HG02884 (cell line): ENCODE measurements at regions not wholly inside any gene's neighbourhood (a gene's known extent, or its start where the extent isn't known, plus 50 kb on each side); places are given as distances from the start of the nearest gene placed in this dataset.
A peak's percentile ranks its signal among the peaks of the same experiment; 100 is the strongest.
"Not testable (repeated sequence)": the region's sequence is repeated elsewhere in the genome, so short reads cannot be mapped to it uniquely, and the experiment has no call there.

Experiments
- ATAC-seq: cut with Tn5 transposase; IDR thresholded peaks from one replicate; pipeline ENCODE4 v1.9.1; 2021; ENCODE audit warnings: mild to moderate bottlenecking, moderate library complexity; ENCODE audit not compliant: unreplicated experiment

- ATAC-seq: no peak
Measured at GRCh38 chr10:31179091-31179680, 139.8 kb upstream of the ZEB1 start.

GRCh38 chr10:31186225-31187000 is 132.6 kb upstream of the ZEB1 start:
- no peak for ATAC-seq

- ATAC-seq: no peak
Measured at GRCh38 chr10:31187182-31187581, 131.8 kb upstream of the ZEB1 start.

- no peak for ATAC-seq
Measured at GRCh38 chr10:31187607-31188210, 131.3 kb upstream of the ZEB1 start.

- ATAC-seq: no peak
Measured at GRCh38 chr10:31188792-31189406, 130.1 kb upstream of the ZEB1 start.

- ATAC-seq: no peak
Measured at GRCh38 chr10:31190488-31190887, 128.5 kb upstream of the ZEB1 start.

GRCh38 chr10:31192475-31192874 is 126.5 kb upstream of the ZEB1 start:
- ATAC-seq: no peak

- no peak for ATAC-seq
Measured at GRCh38 chr10:31194986-31195385, 124.0 kb upstream of the ZEB1 start.

GRCh38 chr10:31197886-31198285 is 121.1 kb upstream of the ZEB1 start:
- ATAC-seq: no peak

GRCh38 chr10:31204090-31204489 is 114.9 kb upstream of the ZEB1 start:
- ATAC-seq: no peak

GRCh38 chr10:31207636-31208035 is 111.4 kb upstream of the ZEB1 start:
- no peak for ATAC-seq

- ATAC-seq: no peak
Measured at GRCh38 chr10:31209478-31209877, 109.5 kb upstream of the ZEB1 start.

GRCh38 chr10:31210190-31210589 is 108.8 kb upstream of the ZEB1 start:
- no peak for ATAC-seq

GRCh38 chr10:31213959-31214358 is 105.1 kb upstream of the ZEB1 start:
- no peak for ATAC-seq

- ATAC-seq: no peak
Measured at GRCh38 chr10:31215052-31215451, 104.0 kb upstream of the ZEB1 start.

GRCh38 chr10:31219306-31219705 is 99.7 kb upstream of the ZEB1 start:
- no peak for ATAC-seq

GRCh38 chr10:31228780-31229179 is 90.2 kb upstream of the ZEB1 start:
- not testable (repeated sequence) for ATAC-seq

- no peak for ATAC-seq
Measured at GRCh38 chr10:31239961-31240360, 79.1 kb upstream of the ZEB1 start.

- ATAC-seq: peak; percentile 91
Measured at GRCh38 chr10:31242902-31243301, 76.1 kb upstream of the ZEB1 start.

- ATAC-seq: not testable (repeated sequence)
Measured at GRCh38 chr10:31251118-31251517, 67.9 kb upstream of the ZEB1 start.

GRCh38 chr10:31253237-31253636 is 65.8 kb upstream of the ZEB1 start:
- no peak for ATAC-seq
